PFSK-1 (cell line): ENCODE measurements at regions not wholly inside any gene's neighbourhood (a gene's known extent, or its start where the extent isn't known, plus 50 kb on each side); places are given as distances from the start of the nearest gene placed in this dataset.

Source experiments
- FOXP2 ChIP-seq: optimal IDR thresholded peaks from 2 replicates; pipeline ENCODE3; 2011; ENCODE audit warnings: borderline replicate concordance, control low read depth, inconsistent platforms; ENCODE audit not compliant: insufficient read depth; ENCODE audit errors: extremely low read length, extremely low read depth
- POLR2AphosphoS5 ChIP-seq: IDR thresholded peaks from 2 replicates; pipeline ENCODE4 v1.6.1; 2012; ENCODE audit warnings: low read depth, mild to moderate bottlenecking, control low read depth, low read length, moderate library complexity
- SIN3A ChIP-seq: IDR thresholded peaks from 2 replicates; pipeline ENCODE4 v1.6.1; 2012; ENCODE audit warnings: mild to moderate bottlenecking, low read length, moderate library complexity, borderline replicate concordance; ENCODE audit not compliant: insufficient read depth
- TAF1 ChIP-seq: IDR thresholded peaks from 2 replicates; pipeline ENCODE4 v1.6.1; 2012; ENCODE audit warnings: low read length, control low read depth, borderline replicate concordance; ENCODE audit not compliant: insufficient read depth
- TF ChIP-seq, protein P1 (sequence below), 2 experiments: IDR thresholded peaks; 2 replicates each; pipeline versions ENCODE4 v1.6.1 to v1.8.0; 2011 to 2012; ENCODE audit warnings: low read depth in 2 of 2, low read length in 2 of 2, control low read depth in 1 of 2, inconsistent platforms in 1 of 2, mild to moderate bottlenecking in 1 of 2, moderate library complexity in 1 of 2; ENCODE audit not compliant: insufficient read depth in 1 of 2

- TF ChIP-seq SIN3A (no peak), FOXP2 (no peak), TAF1 (no peak), POLR2AphosphoS5 (no peak)
- TF ChIP-seq, protein P1, sequence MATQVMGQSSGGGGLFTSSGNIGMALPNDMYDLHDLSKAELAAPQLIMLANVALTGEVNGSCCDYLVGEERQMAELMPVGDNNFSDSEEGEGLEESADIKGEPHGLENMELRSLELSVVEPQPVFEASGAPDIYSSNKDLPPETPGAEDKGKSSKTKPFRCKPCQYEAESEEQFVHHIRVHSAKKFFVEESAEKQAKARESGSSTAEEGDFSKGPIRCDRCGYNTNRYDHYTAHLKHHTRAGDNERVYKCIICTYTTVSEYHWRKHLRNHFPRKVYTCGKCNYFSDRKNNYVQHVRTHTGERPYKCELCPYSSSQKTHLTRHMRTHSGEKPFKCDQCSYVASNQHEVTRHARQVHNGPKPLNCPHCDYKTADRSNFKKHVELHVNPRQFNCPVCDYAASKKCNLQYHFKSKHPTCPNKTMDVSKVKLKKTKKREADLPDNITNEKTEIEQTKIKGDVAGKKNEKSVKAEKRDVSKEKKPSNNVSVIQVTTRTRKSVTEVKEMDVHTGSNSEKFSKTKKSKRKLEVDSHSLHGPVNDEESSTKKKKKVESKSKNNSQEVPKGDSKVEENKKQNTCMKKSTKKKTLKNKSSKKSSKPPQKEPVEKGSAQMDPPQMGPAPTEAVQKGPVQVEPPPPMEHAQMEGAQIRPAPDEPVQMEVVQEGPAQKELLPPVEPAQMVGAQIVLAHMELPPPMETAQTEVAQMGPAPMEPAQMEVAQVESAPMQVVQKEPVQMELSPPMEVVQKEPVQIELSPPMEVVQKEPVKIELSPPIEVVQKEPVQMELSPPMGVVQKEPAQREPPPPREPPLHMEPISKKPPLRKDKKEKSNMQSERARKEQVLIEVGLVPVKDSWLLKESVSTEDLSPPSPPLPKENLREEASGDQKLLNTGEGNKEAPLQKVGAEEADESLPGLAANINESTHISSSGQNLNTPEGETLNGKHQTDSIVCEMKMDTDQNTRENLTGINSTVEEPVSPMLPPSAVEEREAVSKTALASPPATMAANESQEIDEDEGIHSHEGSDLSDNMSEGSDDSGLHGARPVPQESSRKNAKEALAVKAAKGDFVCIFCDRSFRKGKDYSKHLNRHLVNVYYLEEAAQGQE (IDR thresholded peaks at IDR 0.05; ENCODE audit: insufficient read depth in 1 of 2, low read depth in 2 of 2, low read length in 2 of 2) = no peak
Observed at GRCh38 chr7:106405697-106406141, 120.9 kb upstream of the NAMPT start.

DNA sequence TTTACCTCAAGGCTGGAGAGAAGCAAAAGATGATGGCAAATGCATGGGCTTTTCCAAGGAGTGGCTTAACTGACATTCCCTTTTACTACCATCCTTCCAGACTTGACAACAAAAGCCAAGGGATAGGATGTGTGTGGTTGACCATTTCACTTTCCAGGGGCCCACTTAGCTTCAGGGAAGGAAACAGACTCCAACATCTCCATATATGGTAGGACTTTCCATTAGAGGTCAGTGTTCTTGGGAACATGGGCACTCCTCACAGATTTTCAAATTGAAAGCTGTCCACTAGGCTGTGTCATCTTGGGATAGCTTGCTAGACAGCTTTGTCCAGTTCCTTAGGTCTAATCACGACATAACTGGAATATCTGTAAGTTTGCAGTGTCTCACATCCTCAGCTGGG, 118.1 kb upstream of the NAMPT start:
- TF ChIP-seq, protein P1 (IDR thresholded peaks at IDR 0.05; ENCODE audit: insufficient read depth in 1 of 2, low read depth in 2 of 2, low read length in 2 of 2) = no peak

GRCh38 chr7:106400923-106401322, 116.1 kb upstream of the NAMPT start:
- TF ChIP-seq POLR2AphosphoS5 (no peak), SIN3A (no peak), FOXP2 (no peak), TAF1 (no peak)
- TF ChIP-seq, protein P1 (IDR thresholded peaks at IDR 0.05; ENCODE audit: insufficient read depth in 1 of 2, low read depth in 2 of 2, low read length in 2 of 2) = no peak

GRCh38 chr7:106398786-106399185, 114.0 kb upstream of the NAMPT start:
- TF ChIP-seq POLR2AphosphoS5 = no peak
- TF ChIP-seq, protein P1 (IDR thresholded peaks at IDR 0.05; ENCODE audit: insufficient read depth in 1 of 2, low read depth in 2 of 2, low read length in 2 of 2) = no peak
- TF ChIP-seq FOXP2 = no peak
- no peak for TF ChIP-seq TAF1
- TF ChIP-seq SIN3A = no peak

DNA sequence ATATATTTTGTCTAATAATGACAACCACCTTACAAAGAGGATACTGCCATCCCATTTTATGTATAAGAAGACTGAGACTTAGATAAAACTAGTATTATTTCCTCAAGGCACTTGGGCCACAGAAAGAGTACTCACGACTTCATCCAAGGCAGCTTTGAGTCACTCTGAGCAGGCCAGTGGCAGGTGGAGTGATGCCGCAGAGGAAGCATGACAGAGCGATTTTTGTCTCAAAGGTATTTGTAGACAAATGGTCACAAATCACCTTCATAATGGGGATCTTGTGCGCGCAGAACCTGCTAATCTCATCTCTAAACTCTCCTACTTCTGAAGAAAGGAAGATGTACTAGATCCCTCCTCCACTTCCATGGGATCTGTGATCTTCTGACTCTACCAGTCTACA, 113.2 kb upstream of the NAMPT start:
- TF ChIP-seq SIN3A (no peak), POLR2AphosphoS5 (no peak)

DNA sequence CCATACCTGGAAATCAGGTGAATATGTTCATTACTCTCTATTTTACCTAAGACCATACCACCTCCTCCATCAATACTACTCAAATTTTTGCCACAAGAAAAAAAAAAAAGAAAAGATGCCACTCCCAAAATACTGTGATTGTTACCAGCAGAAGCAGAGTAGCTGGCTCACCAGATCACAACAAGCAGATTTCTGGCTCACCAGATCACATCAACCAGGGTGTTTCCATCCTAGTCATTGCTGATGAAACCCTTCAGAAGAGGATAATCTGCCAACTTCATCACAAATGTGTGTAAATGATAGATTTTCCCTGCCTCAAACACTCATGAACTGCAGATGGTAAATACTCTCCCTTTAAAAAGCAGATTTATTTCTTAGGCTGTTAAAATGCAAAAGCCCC, 109.7 kb upstream of the NAMPT start:
- TF ChIP-seq TAF1 (no peak), SIN3A (no peak), POLR2AphosphoS5 (no peak)
- TF ChIP-seq, protein P1 (IDR thresholded peaks at IDR 0.05; ENCODE audit: insufficient read depth in 1 of 2, low read depth in 2 of 2, low read length in 2 of 2) = no peak
